ENCODE measurements at regions not wholly inside any gene's neighbourhood (a gene's known extent, or its start where the extent isn't known, plus 50 kb on each side); places are given as distances from the start of the nearest gene placed in this dataset.

DNA sequence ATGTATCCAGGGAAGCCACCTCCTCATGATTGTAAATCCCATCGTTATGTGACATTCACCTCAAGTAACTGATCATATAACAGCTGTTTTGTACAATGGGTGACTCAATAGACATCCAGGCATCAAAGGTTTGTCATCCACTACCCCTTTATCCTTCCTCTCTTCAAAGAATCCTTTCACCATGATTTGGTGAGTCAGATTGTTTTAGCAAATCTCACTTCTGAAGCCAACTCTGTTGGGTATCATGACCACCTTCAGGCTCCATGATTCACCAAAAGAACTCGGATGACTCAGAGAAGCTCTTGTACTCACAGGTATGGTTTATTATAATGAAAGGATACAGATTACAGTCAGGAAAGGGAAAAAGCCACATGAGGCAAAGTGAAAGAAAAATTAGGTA, 132.1 kb downstream of the PWWP3B start:
- Histone ChIP-seq H3K9me3 (ENCODE audit: control insufficient read depth, insufficient read depth, low read length) (no peaks in the 10 kb centered on the region), H3K4me1 (ENCODE audit: insufficient read depth, low read length) (no peaks in the 10 kb centered on the region), H3K36me3 (ENCODE audit: insufficient read depth, low read length) (no peaks in the 10 kb centered on the region), H3K9ac (ENCODE audit: low read depth, low read length) (no peak overlapping the region)

DNA sequence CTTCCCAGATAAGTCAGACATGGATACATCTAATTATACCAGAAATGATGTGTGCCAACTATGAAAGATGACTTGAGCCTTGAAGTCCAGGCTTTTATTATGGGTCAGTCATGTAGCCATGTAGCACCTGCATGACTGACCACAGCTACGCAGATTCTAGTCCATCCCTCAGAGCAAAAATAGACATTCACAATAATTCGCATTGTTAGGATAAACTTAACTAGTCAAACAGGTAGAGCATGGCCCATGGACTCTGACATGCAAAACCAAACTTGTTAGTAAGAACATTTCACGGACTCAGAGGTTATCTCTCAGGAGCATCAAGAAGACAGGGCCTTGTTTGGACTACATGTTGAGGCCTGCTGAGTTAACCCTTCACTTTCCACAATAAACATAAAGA, 132.6 kb downstream of the PWWP3B start:
- Histone ChIP-seq H3K9ac (ENCODE audit: low read depth, low read length) (no peak overlapping the region), H3K9me3 (ENCODE audit: control insufficient read depth, insufficient read depth, low read length) (no peaks in the 10 kb centered on the region), H3K36me3 (ENCODE audit: insufficient read depth, low read length) (no peaks in the 10 kb centered on the region), H3K4me1 (ENCODE audit: insufficient read depth, low read length) (no peaks in the 10 kb centered on the region)

DNA sequence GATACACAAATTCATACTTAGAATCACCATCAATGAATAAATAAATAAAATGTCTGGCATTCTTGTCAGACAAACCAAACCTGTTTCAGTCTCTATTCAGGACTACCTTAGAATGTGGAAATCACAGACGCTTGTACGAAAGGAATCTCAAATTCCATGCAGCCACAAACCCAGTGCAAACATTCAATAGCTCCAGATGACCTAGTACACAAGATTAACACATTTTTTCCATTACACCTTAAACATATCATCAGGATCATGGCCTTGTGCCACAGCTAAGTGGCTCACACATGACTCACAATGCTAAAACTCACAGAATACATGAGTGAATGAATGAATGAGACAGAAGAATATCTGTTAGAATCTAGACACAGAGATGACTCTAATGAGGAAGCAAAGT, 134.2 kb downstream of the PWWP3B start:
- no peaks in the 10 kb centered on the region for H3K4me1 ChIP-seq (ENCODE audit: insufficient read depth, low read length)
- H3K9me3 ChIP-seq (ENCODE audit: control insufficient read depth, insufficient read depth, low read length) = no peaks in the 10 kb centered on the region
- no peak overlapping the region for H3K9ac ChIP-seq (ENCODE audit: low read depth, low read length)
- no peaks in the 10 kb centered on the region for H3K36me3 ChIP-seq (ENCODE audit: insufficient read depth, low read length)

DNA sequence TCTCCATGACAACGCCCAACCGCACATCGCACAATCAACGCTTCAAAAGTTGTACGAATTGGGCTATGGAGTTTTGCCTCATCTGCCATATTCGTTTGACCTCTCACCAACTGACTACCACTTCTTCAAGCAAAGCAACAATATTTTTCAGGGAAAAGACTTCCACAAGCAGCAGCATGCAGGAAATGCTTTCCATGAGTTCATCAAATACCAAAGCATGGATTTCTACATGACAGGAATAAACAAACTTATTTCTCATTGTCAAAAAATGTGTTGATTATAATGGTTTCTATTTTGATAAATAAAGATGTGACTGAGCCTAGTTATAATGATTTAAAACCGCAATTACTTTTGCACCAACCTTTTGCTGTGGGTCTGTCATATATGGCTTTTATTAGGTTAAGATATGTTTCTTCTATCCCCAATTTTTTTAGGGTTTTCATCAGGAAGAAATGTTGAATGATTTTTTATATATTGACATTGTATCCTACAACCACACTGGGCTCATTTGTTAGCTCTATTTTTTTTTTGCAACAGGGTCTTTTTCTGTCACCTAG, 138.4 kb downstream of the PWWP3B start:
- no peaks in the 10 kb centered on the region for H3K36me3 ChIP-seq (ENCODE audit: insufficient read depth, low read length)
- no peaks in the 10 kb centered on the region for H3K4me1 ChIP-seq (ENCODE audit: insufficient read depth, low read length)
- H3K9ac ChIP-seq (ENCODE audit: low read depth, low read length) = no peak overlapping the region
- no peaks in the 10 kb centered on the region for H3K9me3 ChIP-seq (ENCODE audit: control insufficient read depth, insufficient read depth, low read length)

DNA sequence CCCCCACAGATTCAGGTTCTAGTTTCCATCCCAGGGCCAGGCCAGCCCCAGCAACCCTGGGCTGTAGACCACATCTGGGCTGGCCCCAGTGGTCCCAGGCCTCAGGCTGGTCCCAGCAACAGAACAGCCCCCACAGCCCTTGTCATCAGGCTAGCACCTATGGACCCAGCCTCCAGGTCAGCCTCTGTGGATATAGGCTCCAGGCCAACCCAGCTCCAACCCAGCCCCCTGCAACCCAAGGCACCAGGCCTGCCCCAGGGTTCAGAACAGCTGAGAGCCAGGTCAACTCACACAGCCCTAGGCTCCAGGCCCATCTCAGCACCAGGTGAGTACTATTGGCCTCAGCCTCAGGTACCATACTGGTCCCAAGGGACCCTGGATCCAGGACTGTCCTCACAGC, 155.3 kb downstream of the PWWP3B start:
- H3K4me1 ChIP-seq (ENCODE audit: insufficient read depth, low read length) = peaks cover 3% of the 10 kb centered on the region; the same call in 1 of the 2 replicates
- H3K9ac ChIP-seq (ENCODE audit: low read depth, low read length) = no peak overlapping the region
- no peaks in the 10 kb centered on the region for H3K36me3 ChIP-seq (ENCODE audit: insufficient read depth, low read length)
- H3K9me3 ChIP-seq (ENCODE audit: control insufficient read depth, insufficient read depth, low read length) = no peaks in the 10 kb centered on the region

DNA sequence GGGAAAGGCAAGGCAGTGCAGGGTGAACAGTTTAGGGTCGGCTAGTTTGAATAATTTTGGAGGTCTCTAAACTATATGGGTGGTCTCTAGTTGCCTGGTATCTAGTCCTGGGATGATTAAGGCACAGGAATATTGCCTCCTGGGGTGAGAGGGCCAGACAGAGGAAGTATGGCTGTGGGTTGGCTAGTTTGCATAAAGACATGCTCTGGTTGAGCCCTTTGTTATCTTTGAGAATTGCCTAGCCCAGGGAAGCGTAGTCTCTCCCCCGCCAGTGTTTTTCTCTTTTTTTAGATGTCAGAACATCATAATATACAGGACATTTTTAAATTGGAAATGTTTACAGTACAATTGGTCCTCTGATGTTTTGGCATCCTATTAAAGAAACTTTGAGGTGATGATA, 163.5 kb downstream of the PWWP3B start:
- H3K9ac ChIP-seq (ENCODE audit: low read depth, low read length) = no peak overlapping the region
- no peaks in the 10 kb centered on the region for H3K36me3 ChIP-seq (ENCODE audit: insufficient read depth, low read length)
- H3K9me3 ChIP-seq (ENCODE audit: control insufficient read depth, insufficient read depth, low read length) = no peaks in the 10 kb centered on the region
- no peaks in the 10 kb centered on the region for H3K4me1 ChIP-seq (ENCODE audit: insufficient read depth, low read length)

DNA sequence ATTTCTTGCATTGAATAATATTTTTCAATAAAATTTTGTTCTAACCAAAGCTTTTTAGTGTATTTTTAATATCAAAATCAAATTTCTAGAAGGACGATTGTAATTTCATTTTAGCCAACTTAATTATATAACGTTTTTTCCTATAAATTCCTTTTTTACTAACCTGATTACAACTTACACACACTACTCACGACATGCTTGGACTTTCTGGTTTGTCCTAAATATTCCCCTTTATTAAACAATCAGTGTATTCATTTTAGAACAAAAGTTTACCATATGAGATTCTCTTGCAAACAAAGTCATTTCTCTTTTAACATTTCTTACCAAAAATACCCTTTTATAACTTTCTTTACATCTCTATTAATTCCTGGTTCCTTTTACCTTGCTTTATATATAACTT, 173.7 kb downstream of the PWWP3B start:
- H3K9ac ChIP-seq (ENCODE audit: low read depth, low read length) = no peak overlapping the region
- peaks cover 7% of the 10 kb centered on the region for H3K9me3 ChIP-seq (ENCODE audit: control insufficient read depth, insufficient read depth, low read length)
- H3K36me3 ChIP-seq (ENCODE audit: insufficient read depth, low read length) = no peaks in the 10 kb centered on the region
- H3K4me1 ChIP-seq (ENCODE audit: insufficient read depth, low read length) = no peaks in the 10 kb centered on the region

DNA sequence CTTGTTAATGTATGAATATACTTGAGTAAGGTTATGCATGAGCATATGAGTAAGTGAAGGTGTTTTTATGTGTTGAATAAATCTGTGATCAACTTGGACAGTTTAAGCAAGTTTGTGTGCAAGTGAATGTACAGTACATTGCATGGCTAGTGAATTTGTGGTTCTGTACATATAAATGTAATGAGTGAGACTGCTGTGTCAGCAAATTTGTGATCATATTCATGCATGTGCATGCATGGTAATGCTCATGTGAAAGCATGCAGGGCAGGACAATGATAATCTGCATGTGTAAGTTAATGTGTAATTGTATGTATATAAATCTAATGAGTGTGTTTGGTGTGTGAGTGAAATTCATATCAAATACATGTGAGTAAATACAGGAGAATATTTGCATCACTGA, 188.5 kb downstream of the PWWP3B start:
- no peaks in the 10 kb centered on the region for H3K36me3 ChIP-seq (ENCODE audit: insufficient read depth, low read length)
- no peaks in the 10 kb centered on the region for H3K9me3 ChIP-seq (ENCODE audit: control insufficient read depth, insufficient read depth, low read length)
- no peaks in the 10 kb centered on the region for H3K4me1 ChIP-seq (ENCODE audit: insufficient read depth, low read length)
- H3K9ac ChIP-seq (ENCODE audit: low read depth, low read length) = no peak overlapping the region

DNA sequence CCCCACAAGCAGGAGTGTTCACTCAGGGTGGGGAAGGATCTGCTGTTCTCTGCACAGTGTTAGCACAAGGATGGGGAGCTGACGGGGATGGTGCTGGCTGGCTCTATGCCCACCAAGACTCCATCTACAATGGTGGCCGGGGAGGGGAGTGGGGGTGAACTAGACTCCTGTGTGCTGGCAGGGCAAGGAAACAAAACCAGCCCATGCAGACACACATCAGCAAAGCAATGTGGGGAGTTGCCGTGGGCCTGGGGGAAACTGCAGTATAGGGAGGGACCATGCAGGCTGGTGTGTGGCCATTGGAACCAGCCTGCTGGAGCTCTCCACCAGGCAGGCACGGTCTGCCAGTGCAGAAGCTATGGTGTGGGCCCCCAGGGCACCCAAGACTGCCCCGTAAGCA, 195.1 kb downstream of the PWWP3B start:
- Histone ChIP-seq H3K9me3 (ENCODE audit: control insufficient read depth, insufficient read depth, low read length) (no peaks in the 10 kb centered on the region), H3K36me3 (ENCODE audit: insufficient read depth, low read length) (no peaks in the 10 kb centered on the region), H3K9ac (ENCODE audit: low read depth, low read length) (no peak overlapping the region), H3K4me1 (ENCODE audit: insufficient read depth, low read length) (no peaks in the 10 kb centered on the region)

DNA sequence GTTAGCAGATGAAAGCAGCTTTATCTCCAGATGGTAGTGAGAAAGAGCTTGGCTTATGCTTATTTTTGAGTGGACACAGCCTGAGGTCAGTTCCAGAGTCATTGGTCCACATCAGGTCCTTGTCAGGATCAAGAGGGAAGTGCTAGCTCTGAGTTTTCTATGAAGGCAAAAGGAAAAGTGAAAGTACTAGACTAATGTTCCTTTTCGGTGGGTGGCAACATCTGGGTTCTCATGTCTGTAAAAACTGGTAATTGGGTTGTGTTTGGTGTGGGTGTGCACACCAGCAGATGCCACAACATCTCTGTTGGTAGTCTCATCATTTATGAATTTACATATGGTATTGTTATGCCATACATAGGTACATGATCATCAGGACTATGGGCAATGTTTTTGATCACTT, 210.5 kb downstream of the PWWP3B start:
- Histone ChIP-seq H3K9me3 (ENCODE audit: control insufficient read depth, insufficient read depth, low read length) (no peaks in the 10 kb centered on the region), H3K36me3 (ENCODE audit: insufficient read depth, low read length) (no peaks in the 10 kb centered on the region), H3K4me1 (ENCODE audit: insufficient read depth, low read length) (no peaks in the 10 kb centered on the region), H3K9ac (ENCODE audit: low read depth, low read length) (no peak overlapping the region)

DNA sequence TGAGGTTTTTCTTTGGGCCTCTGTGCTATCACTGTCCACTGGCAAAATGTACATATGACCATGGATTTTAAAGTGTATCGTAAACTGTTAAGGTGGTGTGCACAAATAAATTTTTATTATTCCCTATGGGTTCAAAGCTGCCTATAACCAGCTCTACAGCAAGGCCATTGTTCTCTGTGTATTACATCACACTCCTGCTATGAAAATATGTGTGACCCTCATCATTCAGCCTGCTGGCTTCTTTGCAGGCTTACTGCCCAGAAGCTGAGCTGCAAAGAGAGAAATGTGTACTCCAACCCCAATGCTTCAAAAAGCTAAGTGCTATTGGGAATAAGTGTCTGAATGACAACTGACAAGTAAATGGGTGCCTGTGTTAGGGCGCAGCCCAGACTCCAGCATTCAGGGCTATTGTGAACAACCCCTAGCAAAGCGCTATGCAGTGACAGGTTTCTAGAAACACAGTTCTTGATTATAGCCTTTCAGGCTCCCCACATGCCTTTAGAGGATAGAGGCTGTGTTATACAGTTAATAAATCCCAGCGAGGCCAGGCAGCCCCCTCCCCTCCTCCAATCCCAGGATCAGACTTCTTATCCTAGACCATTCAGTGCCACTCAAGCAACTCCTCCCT, 220.4 kb upstream of the RADX start:
- no peaks in the 10 kb centered on the region for H3K9me3 ChIP-seq (ENCODE audit: control insufficient read depth, insufficient read depth, low read length)
- 0 out of 2 replicates have a peak, but pooled peaks cover 5% of the 10 kb centered on the region for H3K4me1 ChIP-seq (ENCODE audit: insufficient read depth, low read length)

DNA sequence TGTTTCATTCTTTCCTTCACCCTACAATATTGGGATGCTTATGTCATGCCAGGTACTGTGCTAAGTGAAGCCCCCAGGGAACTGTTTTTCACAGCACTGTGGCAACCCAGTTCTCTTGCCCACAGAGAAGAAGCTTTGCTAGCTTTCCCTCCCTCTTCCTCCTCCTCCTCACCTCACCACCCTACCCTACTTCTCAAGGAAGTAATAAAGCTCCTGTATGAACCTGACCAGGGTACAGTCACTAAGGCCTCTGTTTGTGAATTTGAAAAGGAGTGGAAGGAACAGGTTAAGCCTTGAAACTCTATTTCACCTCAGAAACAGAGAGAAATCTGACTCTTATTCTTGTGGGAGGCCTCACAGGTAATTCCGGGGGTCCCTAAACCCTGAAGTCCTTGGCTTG, 219.4 kb upstream of the RADX start:
- Histone ChIP-seq H3K4me1 (ENCODE audit: insufficient read depth, low read length) (0 out of 2 replicates have a peak, but pooled peaks cover 5% of the 10 kb centered on the region), H3K9me3 (ENCODE audit: control insufficient read depth, insufficient read depth, low read length) (no peaks in the 10 kb centered on the region), H3K36me3 (ENCODE audit: insufficient read depth, low read length) (no peaks in the 10 kb centered on the region), H3K9ac (ENCODE audit: low read depth, low read length) (no peak overlapping the region)

More for the DNA sequence above, 220.4 kb upstream of the RADX start:
- Histone ChIP-seq H3K36me3 (ENCODE audit: insufficient read depth, low read length) (no peaks in the 10 kb centered on the region), H3K9ac (ENCODE audit: low read depth, low read length) (no peak overlapping the region)

DNA sequence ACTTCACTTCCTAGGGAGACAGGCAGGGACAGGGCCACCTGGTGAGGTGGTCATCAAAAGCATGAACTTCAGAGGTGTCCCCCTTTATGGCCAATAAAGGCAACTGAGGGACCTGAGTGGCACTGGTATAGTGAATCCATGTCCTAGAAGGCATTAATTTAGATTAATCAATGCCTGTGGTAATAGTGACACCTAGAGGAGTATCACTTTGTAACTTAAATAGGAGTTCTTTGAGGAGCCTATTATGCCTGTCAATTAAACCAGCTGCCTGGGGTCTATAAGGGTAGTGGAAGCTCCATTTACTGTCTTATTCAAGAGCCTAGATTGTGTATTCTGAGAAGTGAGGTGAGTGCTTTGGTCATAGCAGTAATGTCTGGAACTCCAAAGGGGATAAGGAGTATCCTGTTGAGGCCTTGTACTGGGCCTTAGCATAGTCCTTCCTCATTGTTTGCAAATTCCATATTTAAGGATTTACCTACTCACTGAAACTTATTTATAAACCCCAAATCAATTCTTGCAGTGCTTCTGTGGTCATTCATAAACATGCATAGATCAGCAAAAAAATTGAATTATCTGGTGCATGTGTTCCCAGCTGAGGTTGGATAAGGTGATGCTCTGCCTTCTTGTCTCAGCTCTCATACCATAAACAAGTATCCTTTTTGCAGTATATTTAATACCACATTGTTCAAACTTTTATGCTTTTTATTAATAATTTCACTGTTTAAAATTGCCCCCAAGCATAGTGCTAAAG, 213.8 kb upstream of the RADX start:
- Histone ChIP-seq H3K36me3 (ENCODE audit: insufficient read depth, low read length) (no peaks in the 10 kb centered on the region), H3K9me3 (ENCODE audit: control insufficient read depth, insufficient read depth, low read length) (no peaks in the 10 kb centered on the region), H3K4me1 (ENCODE audit: insufficient read depth, low read length) (0 out of 2 replicates have a peak, but pooled peaks cover 1% of the 10 kb centered on the region), H3K9ac (ENCODE audit: low read depth, low read length) (no peak overlapping the region)

DNA sequence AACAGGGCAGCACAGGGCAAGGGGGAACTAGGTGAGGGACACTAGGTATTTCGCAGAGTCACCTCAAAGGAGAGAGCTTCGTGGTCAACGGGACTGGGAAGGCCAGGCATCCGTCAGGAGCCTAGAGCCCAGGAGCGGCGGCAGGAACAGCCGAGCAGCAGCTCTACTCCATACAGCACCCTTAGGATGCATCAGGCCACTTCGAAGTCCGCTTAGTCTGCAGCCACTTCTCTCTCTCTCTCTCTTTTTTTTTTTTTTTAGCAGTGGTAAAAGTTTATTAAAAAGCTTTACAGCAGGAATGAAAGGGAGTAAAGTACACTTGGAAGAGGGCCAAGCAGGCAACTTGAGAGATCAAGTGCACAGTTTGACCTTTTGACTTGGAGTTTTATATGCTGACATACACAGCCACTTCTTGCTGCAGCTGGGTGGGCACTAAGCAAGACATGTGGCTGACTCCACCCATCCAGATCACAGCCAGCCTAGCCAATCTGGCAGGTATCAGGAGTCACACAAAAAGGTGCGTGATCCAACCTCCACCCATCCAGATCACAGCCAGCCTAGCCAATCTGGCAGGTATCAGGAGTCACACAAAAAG, 209.7 kb upstream of the RADX start:
- Histone ChIP-seq H3K9me3 (ENCODE audit: control insufficient read depth, insufficient read depth, low read length) (no peaks in the 10 kb centered on the region), H3K9ac (ENCODE audit: low read depth, low read length) (no peak overlapping the region), H3K4me1 (ENCODE audit: insufficient read depth, low read length) (no peaks in the 10 kb centered on the region), H3K36me3 (ENCODE audit: insufficient read depth, low read length) (no peaks in the 10 kb centered on the region)

DNA sequence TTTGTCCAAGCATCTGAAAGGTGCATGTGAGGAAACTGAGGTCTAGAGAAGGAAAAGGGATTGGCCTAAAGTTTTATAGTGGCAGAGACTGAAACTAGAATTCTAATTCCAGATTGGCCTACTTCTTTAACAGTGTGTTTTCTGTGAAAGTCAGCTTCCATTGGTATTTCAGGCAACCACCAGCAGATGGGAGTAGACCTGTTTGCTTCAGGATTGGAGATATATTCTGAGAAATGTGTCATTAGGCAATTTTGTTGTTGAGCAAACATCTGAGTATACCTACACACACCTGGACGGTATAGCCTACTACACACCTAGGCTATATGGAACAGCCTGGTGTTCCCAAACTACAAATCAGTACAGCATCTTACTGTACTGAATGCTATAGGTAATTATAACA, 207.3 kb upstream of the RADX start:
- no peaks in the 10 kb centered on the region for H3K36me3 ChIP-seq (ENCODE audit: insufficient read depth, low read length)
- no peaks in the 10 kb centered on the region for H3K4me1 ChIP-seq (ENCODE audit: insufficient read depth, low read length)
- no peak overlapping the region for H3K9ac ChIP-seq (ENCODE audit: low read depth, low read length)
- H3K9me3 ChIP-seq (ENCODE audit: control insufficient read depth, insufficient read depth, low read length) = no peaks in the 10 kb centered on the region
